ENCODE measurements at regions not wholly inside any gene's neighbourhood (a gene's known extent, or its start where the extent isn't known, plus 50 kb on each side); places are given as distances from the start of the nearest gene placed in this dataset.

- POLR2A ChIA-PET: no interaction called here
- no peak for ATAC-seq
- no peak for TF ChIP-seq IRF1 (CRISPR knock-in tag; IDR thresholded peaks at IDR 0.05)
- Mint-ChIP-seq H3K36me3 (no peaks in the 10 kb centered on the region), H3K27me3 (ENCODE audit: low read depth) (no peaks in the 10 kb centered on the region), H3K27ac (no peak overlapping the region), H3K9me3 (peaks cover 15% of the 10 kb centered on the region), H3K4me3 (no peak overlapping the region), H3K4me1 (no peaks in the 10 kb centered on the region)
- CTCF ChIA-PET: no interaction called here
- no peak for DNase-seq (ENCODE audit: low spot score)
Measured at GRCh38 chr6:118391086-118391485, 157.0 kb upstream of the PLN start.

- Mint-ChIP-seq H3K27ac (no peak overlapping the region), H3K4me1 (no peaks in the 10 kb centered on the region), H3K4me3 (no peak overlapping the region), H3K36me3 (no peaks in the 10 kb centered on the region), H3K9me3 (peaks cover 5% of the 10 kb centered on the region), H3K27me3 (ENCODE audit: low read depth) (no peaks in the 10 kb centered on the region)
- no peak for TF ChIP-seq NFYB (CRISPR knock-in tag; conservative IDR thresholded peaks at IDR 0.05; ENCODE audit: low read depth)
- TF ChIP-seq TEAD1 (CRISPR knock-in tag; IDR thresholded peaks at IDR 0.05): no peak
- TF ChIP-seq TP53 (CRISPR knock-in tag; IDR thresholded peaks at IDR 0.05): no peak
- no peak for TF ChIP-seq SMAD3 (CRISPR knock-in tag; IDR thresholded peaks at IDR 0.05; ENCODE audit: borderline replicate concordance)
- TF ChIP-seq E2F1 (CRISPR knock-in tag; IDR thresholded peaks at IDR 0.05): no peak
- TF ChIP-seq JUN (CRISPR knock-in tag; IDR thresholded peaks at IDR 0.05): no peak
- TF ChIP-seq EMX1 (CRISPR knock-in tag; IDR thresholded peaks at IDR 0.05): no peak
- no peak for TF ChIP-seq MAX (CRISPR knock-in tag; IDR thresholded peaks at IDR 0.05)
- TF ChIP-seq ZSCAN18 (CRISPR knock-in tag; IDR thresholded peaks at IDR 0.05): no peak
- TF ChIP-seq MLX (CRISPR knock-in tag; IDR thresholded peaks at IDR 0.05): no peak
- no peak for TF ChIP-seq IRF2 (CRISPR knock-in tag; IDR thresholded peaks at IDR 0.05; ENCODE audit: borderline replicate concordance, low read depth)
- TF ChIP-seq ZNF138 (CRISPR knock-in tag; conservative IDR thresholded peaks at IDR 0.05): no peak
- CTCF ChIA-PET: no interaction called here
- no peak for ATAC-seq
- DNase-seq (ENCODE audit: low spot score): no peak
- POLR2A ChIA-PET: no interaction called here
Measured at GRCh38 chr6:118394106-118394505, 154.0 kb upstream of the PLN start.

GRCh38 chr6:118396969-118397368, 151.1 kb upstream of the PLN start:
- CTCF ChIA-PET: interaction anchor here (1.6 kb wide), 1 partner anchor 112 kb away, joined by 3 read pairs; no protein-coding TSS in a partner anchor
- H3K4me3 Mint-ChIP-seq: no peak overlapping the region
- TF ChIP-seq ZSCAN18 (CRISPR knock-in tag; IDR thresholded peaks at IDR 0.05): no peak
- TF ChIP-seq JUN (CRISPR knock-in tag; IDR thresholded peaks at IDR 0.05): no peak
- TF ChIP-seq ETV6 (CRISPR knock-in tag; IDR thresholded peaks at IDR 0.05): no peak
- no peak for TF ChIP-seq CTCF (IDR thresholded peaks at IDR 0.05)
- TF ChIP-seq SMAD4 (CRISPR knock-in tag; IDR thresholded peaks at IDR 0.05): no peak
- no peak for TF ChIP-seq ZNF512 (CRISPR knock-in tag; IDR thresholded peaks at IDR 0.05; ENCODE audit: borderline replicate concordance)
- TF ChIP-seq JAZF1 (CRISPR knock-in tag; IDR thresholded peaks at IDR 0.05): no peak
- no peak for TF ChIP-seq ARID4B (CRISPR knock-in tag; IDR thresholded peaks at IDR 0.05; ENCODE audit: borderline replicate concordance)

More at GRCh38 chr6:118396969-118397368, 151.1 kb upstream of the PLN start:
- DNase-seq (ENCODE audit: low spot score): no peak
- POLR2A ChIA-PET: no interaction called here
- H3K9me3 Mint-ChIP-seq: peaks cover 5% of the 10 kb centered on the region
- no peak for ATAC-seq
- H3K27me3 Mint-ChIP-seq (ENCODE audit: low read depth): no peaks in the 10 kb centered on the region
- no peaks in the 10 kb centered on the region for H3K36me3 Mint-ChIP-seq
- H3K27ac Mint-ChIP-seq: no peak overlapping the region
- no peaks in the 10 kb centered on the region for H3K4me1 Mint-ChIP-seq

Measured in WTC11 (cell line).